ENCODE measurements at regions not wholly inside any gene's neighbourhood (a gene's known extent, or its start where the extent isn't known, plus 50 kb on each side); places are given as distances from the start of the nearest gene placed in this dataset.

- TF ChIP-seq GLIS3 (CRISPR knock-in tag; IDR thresholded peaks at IDR 0.05) (no peak), ZFP3 (CRISPR knock-in tag; IDR thresholded peaks at IDR 0.05) (no peak), ARNTL (CRISPR knock-in tag; IDR thresholded peaks at IDR 0.05; ENCODE audit: borderline replicate concordance, low read depth) (no peak), ISL1 (CRISPR knock-in tag; IDR thresholded peaks at IDR 0.05) (no peak), BACH2 (CRISPR knock-in tag; IDR thresholded peaks at IDR 0.05; ENCODE audit: borderline replicate concordance) (no peak), SNAI2 (CRISPR knock-in tag; IDR thresholded peaks at IDR 0.05) (no peak)
- TF ChIP-seq, protein P1, sequence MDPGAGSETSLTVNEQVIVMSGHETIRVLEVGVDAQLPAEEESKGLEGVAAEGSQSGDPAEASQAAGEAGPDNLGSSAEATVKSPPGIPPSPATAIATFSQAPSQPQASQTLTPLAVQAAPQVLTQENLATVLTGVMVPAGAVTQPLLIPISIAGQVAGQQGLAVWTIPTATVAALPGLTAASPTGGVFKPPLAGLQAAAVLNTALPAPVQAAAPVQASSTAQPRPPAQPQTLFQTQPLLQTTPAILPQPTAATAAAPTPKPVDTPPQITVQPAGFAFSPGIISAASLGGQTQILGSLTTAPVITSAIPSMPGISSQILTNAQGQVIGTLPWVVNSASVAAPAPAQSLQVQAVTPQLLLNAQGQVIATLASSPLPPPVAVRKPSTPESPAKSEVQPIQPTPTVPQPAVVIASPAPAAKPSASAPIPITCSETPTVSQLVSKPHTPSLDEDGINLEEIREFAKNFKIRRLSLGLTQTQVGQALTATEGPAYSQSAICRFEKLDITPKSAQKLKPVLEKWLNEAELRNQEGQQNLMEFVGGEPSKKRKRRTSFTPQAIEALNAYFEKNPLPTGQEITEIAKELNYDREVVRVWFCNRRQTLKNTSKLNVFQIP (CRISPR knock-in tag; IDR thresholded peaks at IDR 0.05; ENCODE audit: borderline replicate concordance, low read depth) = no peak
These were observed 1508.3 kb downstream of the TBC1D22A start for GRCh38 chr22:48270731-48271130.

All from SK-N-SH treated with all-trans-retinoic acid at 6 μM for 48 hours (cell line).